ENCODE measurements at regions not wholly inside any gene's neighbourhood (a gene's known extent, or its start where the extent isn't known, plus 50 kb on each side); places are given as distances from the start of the nearest gene placed in this dataset.

DNA sequence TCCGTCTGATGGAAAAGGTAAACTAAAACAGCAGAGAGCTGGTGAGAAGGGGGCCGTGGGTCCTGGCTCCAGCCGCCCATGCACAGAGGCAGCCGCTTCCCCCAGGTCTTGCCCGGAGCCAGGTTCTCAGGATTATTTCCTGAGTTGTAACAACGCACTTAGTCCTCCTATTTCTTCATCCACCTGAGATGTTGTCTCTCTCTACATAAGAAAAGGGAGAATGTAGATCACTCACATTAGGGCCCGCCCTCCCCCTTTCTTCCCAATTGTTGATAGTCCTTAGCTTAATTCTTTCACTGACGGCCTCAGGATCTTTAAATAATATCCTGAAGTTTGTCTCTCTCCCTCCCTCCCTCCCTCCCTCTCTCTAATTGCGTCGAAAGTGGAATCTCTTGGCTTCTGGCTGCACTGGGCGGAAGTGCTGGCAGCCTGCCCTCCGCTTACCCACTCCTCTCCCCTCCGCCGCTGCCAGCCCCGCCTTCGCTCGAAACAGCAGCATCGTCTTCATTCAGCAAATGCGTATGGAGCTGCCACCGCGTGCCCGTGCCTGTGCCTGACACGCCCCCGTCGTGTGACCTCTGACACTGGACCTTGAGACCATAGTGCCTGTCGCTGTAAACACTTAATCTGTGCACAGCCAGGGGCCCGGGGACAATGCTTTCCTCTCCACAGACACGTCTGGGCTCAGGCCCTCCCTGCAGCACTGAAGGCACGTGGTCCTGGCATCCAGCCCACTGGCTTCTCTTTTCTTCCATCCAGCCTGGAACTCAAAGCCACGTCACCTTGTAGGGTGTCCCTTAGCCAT lies 174.5 kb upstream of the PPP2R2D start:
- TF ChIP-seq, protein P1, sequence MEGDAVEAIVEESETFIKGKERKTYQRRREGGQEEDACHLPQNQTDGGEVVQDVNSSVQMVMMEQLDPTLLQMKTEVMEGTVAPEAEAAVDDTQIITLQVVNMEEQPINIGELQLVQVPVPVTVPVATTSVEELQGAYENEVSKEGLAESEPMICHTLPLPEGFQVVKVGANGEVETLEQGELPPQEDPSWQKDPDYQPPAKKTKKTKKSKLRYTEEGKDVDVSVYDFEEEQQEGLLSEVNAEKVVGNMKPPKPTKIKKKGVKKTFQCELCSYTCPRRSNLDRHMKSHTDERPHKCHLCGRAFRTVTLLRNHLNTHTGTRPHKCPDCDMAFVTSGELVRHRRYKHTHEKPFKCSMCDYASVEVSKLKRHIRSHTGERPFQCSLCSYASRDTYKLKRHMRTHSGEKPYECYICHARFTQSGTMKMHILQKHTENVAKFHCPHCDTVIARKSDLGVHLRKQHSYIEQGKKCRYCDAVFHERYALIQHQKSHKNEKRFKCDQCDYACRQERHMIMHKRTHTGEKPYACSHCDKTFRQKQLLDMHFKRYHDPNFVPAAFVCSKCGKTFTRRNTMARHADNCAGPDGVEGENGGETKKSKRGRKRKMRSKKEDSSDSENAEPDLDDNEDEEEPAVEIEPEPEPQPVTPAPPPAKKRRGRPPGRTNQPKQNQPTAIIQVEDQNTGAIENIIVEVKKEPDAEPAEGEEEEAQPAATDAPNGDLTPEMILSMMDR (IDR thresholded peaks at IDR 0.05; ENCODE audit: extremely low read depth, missing control alignments) = no peak
- no peak for DNase-seq (ENCODE audit: low spot score)

DNA sequence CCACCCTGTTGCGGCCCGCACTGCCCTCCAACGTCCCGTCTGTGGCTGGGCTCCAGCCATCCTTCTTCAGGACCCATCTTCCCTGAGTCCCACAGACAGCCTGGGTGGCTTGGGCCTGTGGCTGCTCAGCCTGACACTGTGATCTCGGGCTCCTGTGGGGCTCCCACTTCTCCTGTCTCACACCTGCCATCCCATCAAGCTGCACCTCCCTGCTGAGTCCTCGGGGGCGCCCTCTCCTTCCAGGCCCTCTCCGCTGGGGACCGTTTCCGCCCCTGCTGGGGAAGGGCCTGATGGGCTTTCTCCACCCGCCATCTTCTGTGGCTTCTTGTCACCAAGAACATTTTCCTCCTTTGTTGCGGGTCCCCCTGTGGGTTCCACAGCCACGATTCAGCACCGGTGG lies 173.8 kb upstream of the PPP2R2D start:
- no peak for DNase-seq (ENCODE audit: low spot score)
- TF ChIP-seq, protein P1 (IDR thresholded peaks at IDR 0.05; ENCODE audit: extremely low read depth, missing control alignments) = no peak

DNA sequence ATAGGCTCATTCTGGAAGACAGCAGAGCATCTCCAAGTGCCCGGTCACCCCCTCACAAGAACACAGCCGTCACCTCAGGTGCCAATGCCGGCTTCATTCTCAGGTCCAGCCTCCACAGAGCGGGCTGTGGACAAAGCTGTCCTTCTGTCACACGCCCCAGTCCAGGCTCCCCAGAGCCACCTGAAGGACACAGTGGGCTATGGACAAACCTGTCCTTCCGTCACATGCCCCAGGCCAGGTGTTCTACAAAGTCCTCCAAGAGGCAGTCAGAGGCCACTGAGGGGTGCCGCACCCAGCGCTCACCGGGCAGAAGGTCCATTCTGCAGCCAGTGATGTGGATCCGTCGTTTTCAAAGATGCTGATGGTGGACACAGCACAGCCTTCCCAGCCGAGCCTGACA lies 173.2 kb upstream of the PPP2R2D start:
- no peak for DNase-seq (ENCODE audit: low spot score)
- TF ChIP-seq, protein P1 (IDR thresholded peaks at IDR 0.05; ENCODE audit: extremely low read depth, missing control alignments) = no peak

DNA sequence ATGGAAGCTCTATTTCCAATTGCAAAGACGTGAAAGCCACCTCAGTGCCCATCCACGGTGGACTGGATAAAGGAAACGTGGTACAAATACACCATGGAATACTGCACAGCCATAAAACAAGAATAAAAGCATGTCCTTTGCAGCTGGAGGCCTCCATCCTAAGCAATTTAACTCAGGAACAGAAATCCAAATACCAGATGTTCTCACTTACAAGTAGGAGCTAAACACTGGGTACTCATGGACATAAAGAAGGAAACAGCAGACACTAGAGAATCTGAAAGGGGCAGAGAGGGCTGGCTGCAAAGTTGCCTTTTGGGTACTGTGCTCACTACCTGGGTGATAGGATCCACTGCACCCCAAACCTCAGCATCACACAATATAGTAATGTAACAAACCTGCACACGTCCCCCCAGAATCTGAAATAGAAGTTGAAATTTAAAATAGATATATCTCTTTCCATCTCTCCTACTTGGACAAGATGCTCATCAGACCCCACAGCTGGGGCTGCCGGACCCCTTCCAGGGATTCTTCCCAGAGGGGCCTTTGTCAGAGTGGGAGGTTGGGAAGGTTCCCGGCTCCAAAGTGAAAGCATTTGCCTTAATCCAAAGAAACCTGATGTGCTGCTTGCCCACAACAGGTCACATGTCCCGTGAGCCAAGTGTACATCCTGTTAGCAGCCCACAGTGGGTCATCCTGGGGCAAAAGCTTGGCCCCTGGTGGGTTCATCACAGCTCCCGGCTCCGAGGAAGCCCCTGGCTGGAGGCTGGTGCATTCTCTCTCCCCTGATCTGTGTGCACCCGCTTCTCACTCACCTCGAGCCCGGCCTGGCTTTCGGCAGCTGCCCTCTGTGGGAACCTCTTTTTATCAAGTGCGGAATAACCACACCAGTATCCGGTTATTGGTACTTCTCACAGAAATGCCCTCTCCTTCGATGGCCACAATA lies 172.3 kb upstream of the PPP2R2D start:
- TF ChIP-seq, protein P1 (IDR thresholded peaks at IDR 0.05; ENCODE audit: extremely low read depth, missing control alignments) = no peak
- no peak for DNase-seq (ENCODE audit: low spot score)

DNA sequence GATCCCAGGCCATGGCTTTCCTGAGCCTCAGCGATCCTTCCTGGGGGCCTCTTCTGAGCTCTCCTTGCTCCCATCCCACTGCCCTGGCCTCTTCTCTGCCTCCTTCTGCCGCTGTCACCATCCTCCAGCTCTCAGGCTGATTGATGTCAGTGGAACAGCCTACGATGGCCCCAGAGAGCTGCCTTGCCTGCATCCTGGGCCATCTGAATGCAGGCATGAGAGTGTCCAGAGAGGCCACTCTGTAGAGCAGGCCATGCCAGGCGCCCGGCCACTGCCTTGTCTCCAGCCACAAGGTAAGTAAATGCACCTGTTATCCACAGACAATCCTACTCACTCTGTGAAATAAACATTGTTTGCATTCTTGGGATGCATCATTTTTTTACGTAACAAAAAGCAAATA lies 171.4 kb upstream of the PPP2R2D start:
- TF ChIP-seq, protein P1 (IDR thresholded peaks at IDR 0.05; ENCODE audit: extremely low read depth, missing control alignments) = no peak
- DNase-seq (ENCODE audit: low spot score) = no peak

DNA sequence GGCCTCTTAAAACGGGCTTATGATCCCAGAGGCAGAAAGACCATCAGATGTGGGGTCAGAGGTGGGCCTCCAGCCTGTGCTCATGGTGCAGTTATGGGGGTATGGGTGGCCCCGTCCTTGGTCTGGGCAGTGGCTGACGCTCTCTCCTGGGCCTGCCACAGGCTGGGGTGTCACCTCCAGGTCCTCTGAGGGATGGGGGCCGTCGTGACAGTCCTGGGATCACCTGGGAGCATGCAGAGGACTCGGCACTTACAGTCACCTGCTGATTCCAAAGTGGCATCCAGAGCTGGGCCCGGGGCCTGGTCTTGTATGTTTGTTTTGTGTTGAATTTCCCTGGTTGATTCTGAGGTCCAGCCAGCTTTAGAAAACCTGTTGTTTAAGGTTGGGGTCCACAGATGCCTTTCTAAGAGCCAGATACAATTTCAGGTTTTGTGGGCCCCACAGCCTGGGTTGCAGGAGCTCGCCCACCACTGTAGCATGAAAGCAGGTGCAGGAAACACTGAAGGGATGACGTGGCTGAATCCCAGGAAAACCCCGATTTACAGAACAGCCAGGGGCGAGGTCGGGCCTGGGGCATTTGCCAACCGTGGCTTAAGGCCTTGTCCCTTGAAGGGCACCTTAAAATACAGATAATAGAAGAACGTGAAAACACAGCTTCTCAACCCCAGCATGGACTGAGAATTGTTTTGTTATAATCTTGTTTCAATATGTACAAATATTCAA lies 170.7 kb upstream of the PPP2R2D start:
- no peak for DNase-seq (ENCODE audit: low spot score)
- TF ChIP-seq, protein P1 (IDR thresholded peaks at IDR 0.05; ENCODE audit: extremely low read depth, missing control alignments) = no peak
